ENCODE measurements at regions not wholly inside any gene's neighbourhood (a gene's known extent, or its start where the extent isn't known, plus 50 kb on each side); places are given as distances from the start of the nearest gene placed in this dataset.

DNA sequence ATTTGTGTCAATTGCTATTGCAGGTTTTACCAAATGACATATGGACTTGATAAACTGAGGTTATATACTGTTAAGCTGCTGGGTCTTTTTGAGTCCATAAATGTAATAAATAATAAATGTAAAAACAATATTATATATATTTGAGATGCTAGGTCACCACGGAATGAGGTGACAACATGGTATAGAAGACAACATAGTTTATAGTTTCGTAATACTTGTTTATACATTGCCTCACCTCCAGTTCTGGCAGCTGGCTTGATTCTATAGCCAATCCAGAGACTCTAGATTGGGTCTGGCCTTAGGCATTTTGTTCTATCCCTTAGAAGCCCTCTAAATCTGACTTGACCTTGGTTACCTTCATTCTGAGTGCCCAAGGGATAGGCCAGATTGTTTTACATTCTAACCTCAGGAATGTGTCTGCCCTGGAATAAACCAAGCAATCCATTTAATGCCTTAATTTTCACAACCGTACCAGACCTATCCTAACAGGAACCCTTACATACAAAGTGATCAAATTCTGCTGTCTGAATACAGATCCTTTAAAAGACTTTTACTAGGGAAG is 61.5 kb upstream of the STXBP5 start:
- DNase-seq: no peak
- H3K36me3 Mint-ChIP-seq (ENCODE audit: low read depth): no peaks in the 10 kb centered on the region
- H3K4me3 Mint-ChIP-seq: no peak overlapping the region
- TF ChIP-seq, protein P1, sequence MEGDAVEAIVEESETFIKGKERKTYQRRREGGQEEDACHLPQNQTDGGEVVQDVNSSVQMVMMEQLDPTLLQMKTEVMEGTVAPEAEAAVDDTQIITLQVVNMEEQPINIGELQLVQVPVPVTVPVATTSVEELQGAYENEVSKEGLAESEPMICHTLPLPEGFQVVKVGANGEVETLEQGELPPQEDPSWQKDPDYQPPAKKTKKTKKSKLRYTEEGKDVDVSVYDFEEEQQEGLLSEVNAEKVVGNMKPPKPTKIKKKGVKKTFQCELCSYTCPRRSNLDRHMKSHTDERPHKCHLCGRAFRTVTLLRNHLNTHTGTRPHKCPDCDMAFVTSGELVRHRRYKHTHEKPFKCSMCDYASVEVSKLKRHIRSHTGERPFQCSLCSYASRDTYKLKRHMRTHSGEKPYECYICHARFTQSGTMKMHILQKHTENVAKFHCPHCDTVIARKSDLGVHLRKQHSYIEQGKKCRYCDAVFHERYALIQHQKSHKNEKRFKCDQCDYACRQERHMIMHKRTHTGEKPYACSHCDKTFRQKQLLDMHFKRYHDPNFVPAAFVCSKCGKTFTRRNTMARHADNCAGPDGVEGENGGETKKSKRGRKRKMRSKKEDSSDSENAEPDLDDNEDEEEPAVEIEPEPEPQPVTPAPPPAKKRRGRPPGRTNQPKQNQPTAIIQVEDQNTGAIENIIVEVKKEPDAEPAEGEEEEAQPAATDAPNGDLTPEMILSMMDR (IDR thresholded peaks at IDR 0.05): no peak
- H3K9me3 Mint-ChIP-seq: no peaks in the 10 kb centered on the region
- peaks cover 4% of the 10 kb centered on the region for H3K27me3 Mint-ChIP-seq (ENCODE audit: low read depth, poor library complexity)
- H3K4me1 Mint-ChIP-seq: peaks cover 9% of the 10 kb centered on the region
- no peak overlapping the region for H3K27ac Mint-ChIP-seq

DNA sequence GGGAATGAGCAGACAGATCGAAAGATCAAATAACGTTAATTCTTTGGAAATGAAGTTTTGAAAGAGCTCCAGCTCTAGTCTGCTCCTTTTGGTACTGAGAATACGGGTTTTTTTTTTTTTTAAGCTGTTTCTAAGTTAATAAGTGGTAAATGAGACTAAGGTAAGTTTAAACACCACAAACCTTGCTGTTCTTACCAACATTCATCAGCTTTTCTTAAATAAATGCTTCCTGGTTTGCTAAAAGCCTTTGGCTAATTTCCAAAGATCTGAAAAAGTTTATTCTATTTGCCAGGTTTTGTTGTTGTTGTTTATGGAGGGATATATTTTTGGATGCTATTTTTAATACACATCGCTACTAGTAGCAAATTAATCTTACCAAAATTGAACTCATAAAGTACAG is 55.1 kb upstream of the STXBP5 start:
- H3K9me3 Mint-ChIP-seq: no peaks in the 10 kb centered on the region
- no peak overlapping the region for H3K4me3 Mint-ChIP-seq
- DNase-seq: no peak
- TF ChIP-seq, protein P1 (IDR thresholded peaks at IDR 0.05): no peak
- no peaks in the 10 kb centered on the region for H3K4me1 Mint-ChIP-seq
- H3K27me3 Mint-ChIP-seq (ENCODE audit: low read depth, poor library complexity): peaks cover 4% of the 10 kb centered on the region
- no peaks in the 10 kb centered on the region for H3K36me3 Mint-ChIP-seq (ENCODE audit: low read depth)
- H3K27ac Mint-ChIP-seq: no peak overlapping the region

DNA sequence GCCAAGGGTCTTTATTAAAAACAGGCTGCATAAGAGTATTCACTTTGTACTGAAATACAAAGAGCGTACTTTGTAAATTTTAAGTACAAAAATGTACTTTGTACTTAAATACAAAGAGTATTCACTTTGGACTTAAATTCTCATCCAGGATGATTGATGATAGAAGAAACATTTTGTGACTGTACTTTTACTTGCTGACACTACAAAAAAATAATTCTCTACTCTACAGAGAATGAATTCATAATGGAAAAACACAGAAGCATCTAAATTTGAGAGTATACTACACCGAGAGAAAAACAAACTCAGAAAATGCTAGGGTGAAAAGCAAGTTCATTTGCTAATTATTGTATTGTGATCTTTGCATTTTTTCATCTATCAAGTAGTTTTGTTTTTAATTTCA is 54.4 kb upstream of the STXBP5 start:
- no peak overlapping the region for H3K27ac Mint-ChIP-seq
- peaks cover 4% of the 10 kb centered on the region for H3K27me3 Mint-ChIP-seq (ENCODE audit: low read depth, poor library complexity)
- no peaks in the 10 kb centered on the region for H3K4me1 Mint-ChIP-seq
- no peak overlapping the region for H3K4me3 Mint-ChIP-seq
- DNase-seq: no peak
- no peaks in the 10 kb centered on the region for H3K9me3 Mint-ChIP-seq
- H3K36me3 Mint-ChIP-seq (ENCODE audit: low read depth): no peaks in the 10 kb centered on the region
- TF ChIP-seq, protein P1 (IDR thresholded peaks at IDR 0.05): no peak

DNA sequence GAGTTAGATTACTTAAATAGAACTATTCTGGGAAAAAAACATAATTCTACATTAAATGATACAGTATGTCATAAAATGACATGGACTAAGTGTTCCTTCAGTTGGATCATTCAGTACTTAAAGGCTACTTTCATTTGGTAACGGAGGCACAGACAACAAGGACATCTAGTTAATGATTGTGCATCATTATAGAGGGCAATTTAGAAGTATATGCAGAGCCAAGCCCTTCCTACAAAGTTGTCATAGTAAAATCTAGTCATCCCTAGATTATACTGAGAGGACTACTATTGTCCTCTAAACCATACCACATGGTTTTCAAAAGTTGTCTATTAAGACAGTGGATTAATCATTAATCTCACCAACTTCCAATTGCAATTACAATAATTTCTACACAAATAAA is 53.9 kb upstream of the STXBP5 start:
- TF ChIP-seq, protein P1 (IDR thresholded peaks at IDR 0.05): no peak
- Mint-ChIP-seq H3K4me1 (no peaks in the 10 kb centered on the region), H3K9me3 (no peaks in the 10 kb centered on the region), H3K27me3 (ENCODE audit: low read depth, poor library complexity) (peaks cover 4% of the 10 kb centered on the region), H3K27ac (no peak overlapping the region), H3K36me3 (ENCODE audit: low read depth) (no peaks in the 10 kb centered on the region), H3K4me3 (no peak overlapping the region)
- no peak for DNase-seq

All from nephron progenitor cell (in vitro differentiated cells).